ENCODE measurements at regions not wholly inside any gene's neighbourhood (a gene's known extent, or its start where the extent isn't known, plus 50 kb on each side); places are given as distances from the start of the nearest gene placed in this dataset.
A peak's percentile ranks its signal among the peaks of the same experiment; 100 is the strongest.

DNA sequence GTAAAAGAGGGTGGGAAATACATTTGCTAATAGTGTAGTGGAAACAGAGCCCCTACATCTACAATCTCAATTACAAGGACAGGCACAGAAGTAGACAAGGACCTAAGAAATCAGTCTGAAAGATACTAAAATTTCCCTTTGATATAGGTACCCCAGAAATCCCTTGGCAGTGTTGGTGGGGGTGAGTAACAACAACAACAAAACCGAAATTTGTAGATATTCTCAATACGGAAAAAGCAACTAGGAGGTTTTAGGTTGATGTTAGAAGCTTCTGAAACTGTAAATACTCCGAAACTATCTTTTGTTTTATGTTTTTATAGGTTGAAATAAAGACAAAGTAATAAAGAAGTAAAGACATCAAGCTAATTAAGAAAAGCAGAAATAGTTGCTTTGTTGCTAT lies 323.1 kb upstream of the CBLB start:
- intact Hi-C loops (cut with DNase I) = no loop called here
- no peak overlapping the region for H3K4me3 ChIP-seq (ENCODE audit: low read length)
- H3K9me3 ChIP-seq (ENCODE audit: control insufficient read depth, low read length) = no peaks in the 10 kb centered on the region
- H3K4me1 ChIP-seq (ENCODE audit: control insufficient read depth, insufficient read depth, low read length) = no peaks in the 10 kb centered on the region
- ATAC-seq = no peak
- no peak for DNase-seq
- no peak overlapping the region for H3K27ac ChIP-seq (ENCODE audit: low read length)
- H3K27me3 ChIP-seq (ENCODE audit: control insufficient read depth, insufficient read depth) = no peaks in the 10 kb centered on the region
- 93% methylated on average over 3 of the region's 3 CpGs for WGBS

DNA sequence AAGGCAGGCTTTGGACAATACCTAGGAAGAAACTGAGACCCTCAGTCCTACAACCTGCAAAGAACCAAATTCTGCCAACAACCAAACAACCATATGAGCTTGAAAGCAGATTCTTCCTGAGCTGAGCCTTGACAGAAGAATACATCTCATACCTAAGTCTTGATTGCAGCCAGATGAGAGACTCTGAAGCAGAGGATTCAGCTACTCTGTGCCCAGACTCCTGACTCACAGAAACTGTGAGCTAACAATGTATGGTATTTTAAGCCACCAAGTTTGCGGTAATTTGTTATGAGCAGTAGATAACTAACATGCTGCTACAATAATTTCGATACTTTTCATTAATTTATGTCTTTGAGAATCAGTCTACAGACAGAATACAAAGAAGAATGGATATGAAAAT lies 325.1 kb upstream of the CBLB start:
- no peak for DNase-seq
- no peak overlapping the region for H3K27ac ChIP-seq (ENCODE audit: low read length)
- WGBS = 95% methylated on average over 2 of the region's 2 CpGs
- H3K9me3 ChIP-seq (ENCODE audit: control insufficient read depth, low read length) = no peaks in the 10 kb centered on the region
- H3K4me1 ChIP-seq (ENCODE audit: control insufficient read depth, insufficient read depth, low read length) = no peaks in the 10 kb centered on the region
- intact Hi-C loops (cut with DNase I) = no loop called here
- no peaks in the 10 kb centered on the region for H3K27me3 ChIP-seq (ENCODE audit: control insufficient read depth, insufficient read depth)
- no peak overlapping the region for H3K4me3 ChIP-seq (ENCODE audit: low read length)
- ATAC-seq = no peak

- Histone ChIP-seq H3K4me3 (ENCODE audit: low read length) (no peak overlapping the region), H3K27me3 (ENCODE audit: control insufficient read depth, insufficient read depth) (no peaks in the 10 kb centered on the region), H3K9me3 (ENCODE audit: control insufficient read depth, low read length) (no peaks in the 10 kb centered on the region), H3K4me1 (ENCODE audit: control insufficient read depth, insufficient read depth, low read length) (no peaks in the 10 kb centered on the region), H3K27ac (ENCODE audit: low read length) (no peak overlapping the region)
- DNase-seq (no peak), ATAC-seq (no peak)
- intact Hi-C loops (cut with DNase I) = no loop called here
- 100% methylated on average over 1 of the region's 1 CpG for WGBS
These were observed 325.9 kb upstream of the CBLB start for GRCh38 chr3:106194726-106195125.

DNA sequence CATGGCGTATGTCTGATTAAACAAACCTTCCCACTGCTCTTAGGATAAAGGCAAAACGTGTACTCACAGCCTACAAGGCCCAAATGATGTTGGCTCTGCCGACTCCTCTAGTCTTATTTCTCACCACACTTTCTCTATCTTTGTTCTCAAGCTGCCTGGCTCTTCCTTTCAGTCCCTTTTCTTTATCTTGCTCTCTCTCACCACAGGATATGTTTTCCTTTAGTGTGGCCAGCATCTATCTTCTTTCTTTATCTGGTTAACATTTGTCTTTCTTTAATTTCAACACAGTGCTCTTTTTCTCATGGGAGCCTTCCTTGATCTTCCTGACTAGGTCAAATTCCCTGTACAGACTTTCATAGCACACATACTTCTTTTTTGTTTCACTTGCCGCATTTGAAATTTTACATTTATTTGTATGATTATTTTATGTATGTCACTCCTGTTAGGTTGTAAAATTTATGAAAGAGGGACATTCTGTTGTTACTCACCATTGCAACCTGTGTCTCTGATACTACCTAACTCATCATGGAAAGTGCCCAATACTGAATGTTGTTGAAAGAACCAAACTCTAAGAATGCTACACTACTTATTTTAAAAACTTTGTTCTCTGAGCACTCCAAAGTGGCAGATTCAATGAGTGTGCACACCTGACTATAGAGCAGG lies 328.9 kb upstream of the CBLB start:
- Histone ChIP-seq H3K4me3 (ENCODE audit: low read length) (no peak overlapping the region), H3K27me3 (ENCODE audit: control insufficient read depth, insufficient read depth) (no peaks in the 10 kb centered on the region), H3K4me1 (ENCODE audit: control insufficient read depth, insufficient read depth, low read length) (no peaks in the 10 kb centered on the region), H3K27ac (ENCODE audit: low read length) (no peak overlapping the region), H3K9me3 (ENCODE audit: control insufficient read depth, low read length) (no peaks in the 10 kb centered on the region)
- ATAC-seq (no peak), DNase-seq (no peak)
- 51% methylated on average over 4 of the region's 4 CpGs for WGBS
- intact Hi-C loops (cut with DNase I) = no loop called here

GRCh38 chr3:106204160-106204868 lies 335.5 kb upstream of the CBLB start:
- H3K27ac ChIP-seq (ENCODE audit: low read length) = no peak overlapping the region
- H3K4me1 ChIP-seq (ENCODE audit: control insufficient read depth, insufficient read depth, low read length) = no peaks in the 10 kb centered on the region
- H3K27me3 ChIP-seq (ENCODE audit: control insufficient read depth, insufficient read depth) = no peaks in the 10 kb centered on the region
- H3K9me3 ChIP-seq (ENCODE audit: control insufficient read depth, low read length) = no peaks in the 10 kb centered on the region
- 87% methylated on average over 5 of the region's 5 CpGs for WGBS
- ATAC-seq = no peak
- H3K4me3 ChIP-seq (ENCODE audit: low read length) = no peak overlapping the region
- no peak for DNase-seq
- intact Hi-C loops (cut with DNase I) = loop anchor here in 2 of 4 donors (10.0 kb wide), 3 partner anchors 140 to 520 kb away; no protein-coding TSS in a partner anchor

GRCh38 chr3:106206146-106206545 lies 337.3 kb upstream of the CBLB start:
- intact Hi-C loops (cut with DNase I) = loop anchor here in 2 of 4 donors (10.0 kb wide), 3 partner anchors 141 to 521 kb away; no protein-coding TSS in a partner anchor
- 47% methylated on average over 6 of the region's 6 CpGs for WGBS
- ATAC-seq (peak; percentile 26 to 55), DNase-seq (no peak)
- no peak overlapping the region for H3K27ac ChIP-seq (ENCODE audit: low read length)
- H3K27me3 ChIP-seq (ENCODE audit: control insufficient read depth, insufficient read depth) = no peaks in the 10 kb centered on the region
- no peaks in the 10 kb centered on the region for H3K4me1 ChIP-seq (ENCODE audit: control insufficient read depth, insufficient read depth, low read length)
- H3K9me3 ChIP-seq (ENCODE audit: control insufficient read depth, low read length) = no peaks in the 10 kb centered on the region
- H3K4me3 ChIP-seq (ENCODE audit: low read length) = no peak overlapping the region

GRCh38 chr3:106206613-106207012 lies 337.8 kb upstream of the CBLB start:
- no peak for ATAC-seq
- Histone ChIP-seq H3K4me1 (ENCODE audit: control insufficient read depth, insufficient read depth, low read length) (no peaks in the 10 kb centered on the region), H3K4me3 (ENCODE audit: low read length) (no peak overlapping the region), H3K27me3 (ENCODE audit: control insufficient read depth, insufficient read depth) (no peaks in the 10 kb centered on the region), H3K9me3 (ENCODE audit: control insufficient read depth, low read length) (no peaks in the 10 kb centered on the region), H3K27ac (ENCODE audit: low read length) (no peak overlapping the region)
- intact Hi-C loops (cut with DNase I) = loop anchor here in 2 of 4 donors (10.0 kb wide), 3 partner anchors 142 to 522 kb away; no protein-coding TSS in a partner anchor
- 65% methylated on average over 5 of the region's 5 CpGs for WGBS
- DNase-seq = no peak

DNA sequence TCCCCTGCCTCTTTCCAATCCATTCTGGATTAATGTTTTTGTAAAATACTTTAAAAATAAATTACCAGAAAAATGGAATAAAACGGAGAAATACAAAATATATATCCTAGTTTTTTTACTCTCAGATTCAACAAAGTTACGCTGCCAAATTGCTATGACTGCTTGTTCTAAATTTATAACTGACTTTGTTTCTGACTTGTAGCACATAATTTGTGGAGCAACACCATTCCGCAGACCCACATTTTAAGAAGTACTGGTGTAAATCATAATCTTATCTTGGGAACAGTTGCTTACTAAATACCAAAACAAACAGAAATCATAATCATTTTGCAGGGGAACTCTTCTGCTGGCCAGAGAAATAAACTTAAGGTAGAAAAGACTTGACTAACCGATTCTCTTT lies 339.4 kb upstream of the CBLB start:
- Histone ChIP-seq H3K4me3 (ENCODE audit: low read length) (no peak overlapping the region), H3K9me3 (ENCODE audit: control insufficient read depth, low read length) (no peaks in the 10 kb centered on the region), H3K4me1 (ENCODE audit: control insufficient read depth, insufficient read depth, low read length) (no peaks in the 10 kb centered on the region), H3K27ac (ENCODE audit: low read length) (no peak overlapping the region), H3K27me3 (ENCODE audit: control insufficient read depth, insufficient read depth) (no peaks in the 10 kb centered on the region)
- intact Hi-C loops (cut with DNase I) = loop anchor here in 2 of 4 donors (10.0 kb wide), 3 partner anchors 143 to 523 kb away; no protein-coding TSS in a partner anchor
- DNase-seq = no peak
- 48% methylated on average over 4 of the region's 4 CpGs for WGBS
- ATAC-seq = no peak

DNA sequence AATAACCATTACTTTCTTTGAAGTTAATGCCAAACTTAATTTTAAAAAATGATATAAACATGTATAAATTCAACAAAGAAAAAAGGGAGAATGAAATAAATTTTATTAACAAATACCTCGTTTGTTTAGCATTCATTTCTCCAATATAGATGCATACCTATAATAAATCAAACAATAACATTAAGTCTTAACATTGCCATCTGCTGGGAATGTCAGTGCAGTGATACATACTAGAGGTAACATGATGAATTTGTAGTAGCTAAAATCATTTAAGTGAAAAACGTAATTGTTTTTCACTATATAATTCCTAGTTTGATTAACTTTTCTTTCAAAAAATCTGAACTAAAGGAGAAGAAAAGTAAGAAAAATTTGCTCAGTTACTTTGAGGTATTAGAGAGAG lies 340.2 kb upstream of the CBLB start:
- DNase-seq = no peak
- WGBS = 44% methylated on average over 2 of the region's 2 CpGs
- intact Hi-C loops (cut with DNase I) = loop anchor here in 2 of 4 donors (10.0 kb wide), 3 partner anchors 144 to 524 kb away; no protein-coding TSS in a partner anchor
- H3K27me3 ChIP-seq (ENCODE audit: control insufficient read depth, insufficient read depth) = no peaks in the 10 kb centered on the region
- no peaks in the 10 kb centered on the region for H3K4me1 ChIP-seq (ENCODE audit: control insufficient read depth, insufficient read depth, low read length)
- H3K4me3 ChIP-seq (ENCODE audit: low read length) = no peak overlapping the region
- H3K9me3 ChIP-seq (ENCODE audit: control insufficient read depth, low read length) = no peaks in the 10 kb centered on the region
- H3K27ac ChIP-seq (ENCODE audit: low read length) = no peak overlapping the region
- ATAC-seq = no peak

DNA sequence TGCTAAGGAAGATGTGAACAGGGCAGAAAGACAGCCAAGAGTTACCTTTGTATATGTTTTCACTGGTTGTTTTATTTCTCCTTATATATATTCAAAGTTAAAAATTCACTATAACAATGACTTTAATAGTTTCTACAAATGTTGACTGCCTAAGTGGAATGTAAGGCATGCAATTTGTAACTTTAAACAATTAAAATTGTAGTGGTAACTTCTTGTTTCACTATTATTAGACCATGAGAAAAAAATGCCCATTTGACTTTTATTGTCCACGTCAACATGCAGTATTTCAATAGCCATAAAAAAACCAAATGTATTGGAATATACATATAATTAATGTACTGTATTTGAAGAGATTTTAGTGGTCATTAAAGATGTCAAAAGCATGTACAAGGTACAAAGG lies 340.7 kb upstream of the CBLB start:
- Histone ChIP-seq H3K9me3 (ENCODE audit: control insufficient read depth, low read length) (no peaks in the 10 kb centered on the region), H3K4me1 (ENCODE audit: control insufficient read depth, insufficient read depth, low read length) (no peaks in the 10 kb centered on the region), H3K4me3 (ENCODE audit: low read length) (no peak overlapping the region), H3K27ac (ENCODE audit: low read length) (no peak overlapping the region), H3K27me3 (ENCODE audit: control insufficient read depth, insufficient read depth) (no peaks in the 10 kb centered on the region)
- intact Hi-C loops (cut with DNase I) = loop anchor here in 2 of 4 donors (10.0 kb wide), 3 partner anchors 145 to 525 kb away; no protein-coding TSS in a partner anchor
- no peak for DNase-seq
- no peak for ATAC-seq
- WGBS = 68% methylated on average over 1 of the region's 1 CpG

DNA sequence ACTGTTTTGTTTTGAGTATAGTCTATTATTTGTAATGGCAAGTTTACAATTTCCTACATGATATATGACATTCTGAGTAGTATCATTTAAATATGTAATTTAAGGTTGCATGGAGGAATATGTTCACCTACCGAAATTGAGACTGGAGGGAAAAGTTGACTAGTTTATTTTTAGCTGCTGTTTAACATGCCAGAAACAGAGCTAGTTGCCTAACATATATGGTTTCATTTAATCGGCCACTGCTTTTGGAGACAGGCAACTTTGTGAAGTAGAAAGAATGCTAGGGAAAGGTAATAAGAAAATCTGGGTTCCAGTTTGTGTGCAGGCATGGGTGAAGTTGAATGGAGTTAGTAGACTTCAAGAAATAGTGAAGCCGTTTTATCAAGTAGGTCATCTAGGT lies 342.1 kb upstream of the CBLB start:
- WGBS = 72% methylated on average over 3 of the region's 3 CpGs
- intact Hi-C loops (cut with DNase I) = no loop called here
- Histone ChIP-seq H3K27me3 (ENCODE audit: control insufficient read depth, insufficient read depth) (no peaks in the 10 kb centered on the region), H3K27ac (ENCODE audit: low read length) (no peak overlapping the region), H3K4me3 (ENCODE audit: low read length) (no peak overlapping the region), H3K4me1 (ENCODE audit: control insufficient read depth, insufficient read depth, low read length) (no peaks in the 10 kb centered on the region), H3K9me3 (ENCODE audit: control insufficient read depth, low read length) (no peaks in the 10 kb centered on the region)
- DNase-seq = no peak
- ATAC-seq = no peak

Measured in right cardiac atrium (tissue), 5 donors.